CD14-positive monocyte (primary cell): ENCODE measurements at regions not wholly inside any gene's neighbourhood (a gene's known extent, or its start where the extent isn't known, plus 50 kb on each side); places are given as distances from the start of the nearest gene placed in this dataset.

ENCODE experiments used
- DNase-seq, 3 donors: peaks; one replicate each; pipeline ENCODE4 v3.0.0-alpha.2; 2011 to 2022
- H2AFZ ChIP-seq: 2 replicates; pipeline ENCODE4 v1.6.0; 2012; ENCODE audit warnings: mild to moderate bottlenecking, low read depth, low read length, inconsistent platforms; ENCODE audit not compliant: insufficient read depth, poor library complexity, severe bottlenecking
- H3K27ac ChIP-seq, 2 donors: 1 replicate in 1 of 2; 2 replicates in 1 of 2; pipeline ENCODE4 v1.5.1; 2012 to 2013; ENCODE audit warnings: low read length in 2 of 2, control low read depth in 1 of 2, inconsistent platforms in 1 of 2, low read depth in 1 of 2, mild to moderate bottlenecking in 1 of 2
- H3K27me3 ChIP-seq, 2 donors: one replicate each; pipeline versions ENCODE4 v1.6.0 to v1.6.1; 2011 to 2013; ENCODE audit warnings: low read length in 2 of 2; ENCODE audit not compliant: control insufficient read depth in 2 of 2, insufficient read depth in 2 of 2
- H3K36me3 ChIP-seq, 2 donors: replicated peaks in 1 of 2; 1 replicate in 1 of 2; 2 replicates in 1 of 2; pipeline versions ENCODE4 v1.5.1 to v1.6.1; 2012 to 2013; ENCODE audit warnings: low read length in 2 of 2, control low read depth in 1 of 2, inconsistent platforms in 1 of 2, mild to moderate bottlenecking in 1 of 2; ENCODE audit not compliant: insufficient read depth in 2 of 2, control insufficient read depth in 1 of 2
- H3K4me1 ChIP-seq, 2 donors: 1 replicate in 1 of 2; 2 replicates in 1 of 2; pipeline versions ENCODE4 v1.5.1 to v1.6.1; 2012 to 2013; ENCODE audit warnings: low read length in 2 of 2, control low read depth in 1 of 2, inconsistent platforms in 1 of 2, mild to moderate bottlenecking in 1 of 2, moderate library complexity in 1 of 2; ENCODE audit not compliant: insufficient read depth in 2 of 2, control insufficient read depth in 1 of 2
- H3K4me2 ChIP-seq: replicated peaks from 2 replicates; pipeline ENCODE3; 2012; ENCODE audit warnings: low read length, moderate library complexity, mild to moderate bottlenecking; ENCODE audit not compliant: poor library complexity, severe bottlenecking; ENCODE audit errors: extremely low read depth
- H3K4me3 ChIP-seq, 3 experiments: fragments of 200-600 bp in 1 of 3; sonication (generic) in 1 of 3; replicated peaks in 1 of 3; 1 replicate in 2 of 3; 2 replicates in 1 of 3; pipeline ENCODE4 v1.5.1; 2011 to 2013; ENCODE audit warnings: low read length in 3 of 3, mild to moderate bottlenecking in 3 of 3, control low read depth in 2 of 3, low read depth in 2 of 3, inconsistent platforms in 1 of 3, moderate library complexity in 1 of 3
- H3K79me2 ChIP-seq: 2 replicates; pipeline ENCODE4 v1.6.0; 2012; ENCODE audit warnings: mild to moderate bottlenecking, control low read depth, inconsistent platforms, low read length, moderate library complexity; ENCODE audit not compliant: insufficient read depth
- H3K9ac ChIP-seq: 2 replicates; pipeline ENCODE4 v1.6.0; 2017; ENCODE audit warnings: low read length, mild to moderate bottlenecking; ENCODE audit not compliant: insufficient read depth, poor library complexity, severe bottlenecking
- H3K9me3 ChIP-seq, 2 donors: replicated peaks in 1 of 2; 1 replicate in 1 of 2; 2 replicates in 1 of 2; pipeline versions ENCODE4 v1.5.1 to v1.6.1; 2012 to 2013; ENCODE audit warnings: low read length in 2 of 2, control low read depth in 1 of 2; ENCODE audit not compliant: control insufficient read depth in 1 of 2, insufficient read depth in 1 of 2
- H4K20me1 ChIP-seq: 2 replicates; pipeline ENCODE4 v1.6.0; 2012; ENCODE audit warnings: mild to moderate bottlenecking, low read length, control low read depth, moderate library complexity; ENCODE audit not compliant: insufficient read depth
- H3K27ac Mint-ChIP-seq, 7 donors: one replicate each; pipeline ENCODE4 v1.8.0; 2020; ENCODE audit warnings: mild to moderate bottlenecking in 7 of 7, mixed read lengths in 7 of 7, moderate library complexity in 6 of 7, inconsistent platforms in 2 of 7
- H3K27me3 Mint-ChIP-seq, 3 donors: one replicate each; pipeline ENCODE4 v1.8.0; 2021 to 2022; ENCODE audit warnings: low read depth in 3 of 3, mild to moderate bottlenecking in 3 of 3, mixed read lengths in 3 of 3, moderate library complexity in 3 of 3, inconsistent platforms in 1 of 3
- H3K36me3 Mint-ChIP-seq, 2 donors: one replicate each; pipeline ENCODE4 v1.8.0; 2020; ENCODE audit warnings: mixed read lengths in 2 of 2, inconsistent platforms in 1 of 2, mild to moderate bottlenecking in 1 of 2
- H3K4me1 Mint-ChIP-seq: one replicate; pipeline ENCODE4 v1.8.0; 2020; ENCODE audit warnings: mild to moderate bottlenecking, mixed read lengths
- H3K4me3 Mint-ChIP-seq, 2 donors: one replicate each; pipeline ENCODE4 v1.8.0; 2020; ENCODE audit warnings: mild to moderate bottlenecking in 2 of 2, mixed read lengths in 2 of 2, moderate library complexity in 1 of 2
- H3K9me3 Mint-ChIP-seq, 7 donors: one replicate each; pipeline ENCODE4 v1.8.0; 2020 to 2022; ENCODE audit warnings: mixed read lengths in 7 of 7, mild to moderate bottlenecking in 6 of 7, moderate library complexity in 6 of 7, inconsistent platforms in 2 of 7
- WGBS: methylation state at CpG from one replicate; pipeline ENCODE4 v1.1.5; 2013; ENCODE audit warnings: missing lambda C conversion rate; ENCODE audit not compliant: insufficient coverage; 5-methylcytosine and 5-hydroxymethylcytosine counted together
- intact Hi-C, 2 donors: fragments of 100-400 bp; cut with micrococcal nuclease; formaldehyde crosslinking; loops; one replicate each; pipeline versions ENCODE4 v1.15.0 to v1.15.1; 2023
- TF ChIP-seq, protein P1 (sequence below): fragments of 200-600 bp; IDR thresholded peaks from one replicate; pipeline ENCODE4 v1.8.0; 2022; ENCODE audit warnings: antibody characterized with exemption, mild to moderate bottlenecking

DNA sequence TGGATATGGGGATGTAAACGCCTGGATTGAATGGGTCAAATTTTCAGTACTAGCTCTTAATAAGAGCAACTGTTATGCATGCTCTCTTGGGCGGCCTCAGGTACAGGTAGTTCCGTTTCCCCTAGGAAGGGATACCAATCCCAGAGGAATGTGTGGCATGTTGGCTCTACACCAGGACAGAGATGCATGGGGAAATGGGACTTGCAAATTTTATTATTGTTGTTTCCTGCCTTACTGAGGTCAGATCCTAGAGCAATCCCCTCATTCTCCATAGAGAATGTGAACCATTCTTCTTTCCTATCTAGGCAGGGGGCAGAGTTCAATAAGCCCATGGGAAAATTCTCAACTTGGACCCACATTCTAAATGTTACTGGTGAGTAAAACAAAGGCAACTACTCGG is 361.8 kb upstream of the FGF16 start:
- TF ChIP-seq, protein P1, sequence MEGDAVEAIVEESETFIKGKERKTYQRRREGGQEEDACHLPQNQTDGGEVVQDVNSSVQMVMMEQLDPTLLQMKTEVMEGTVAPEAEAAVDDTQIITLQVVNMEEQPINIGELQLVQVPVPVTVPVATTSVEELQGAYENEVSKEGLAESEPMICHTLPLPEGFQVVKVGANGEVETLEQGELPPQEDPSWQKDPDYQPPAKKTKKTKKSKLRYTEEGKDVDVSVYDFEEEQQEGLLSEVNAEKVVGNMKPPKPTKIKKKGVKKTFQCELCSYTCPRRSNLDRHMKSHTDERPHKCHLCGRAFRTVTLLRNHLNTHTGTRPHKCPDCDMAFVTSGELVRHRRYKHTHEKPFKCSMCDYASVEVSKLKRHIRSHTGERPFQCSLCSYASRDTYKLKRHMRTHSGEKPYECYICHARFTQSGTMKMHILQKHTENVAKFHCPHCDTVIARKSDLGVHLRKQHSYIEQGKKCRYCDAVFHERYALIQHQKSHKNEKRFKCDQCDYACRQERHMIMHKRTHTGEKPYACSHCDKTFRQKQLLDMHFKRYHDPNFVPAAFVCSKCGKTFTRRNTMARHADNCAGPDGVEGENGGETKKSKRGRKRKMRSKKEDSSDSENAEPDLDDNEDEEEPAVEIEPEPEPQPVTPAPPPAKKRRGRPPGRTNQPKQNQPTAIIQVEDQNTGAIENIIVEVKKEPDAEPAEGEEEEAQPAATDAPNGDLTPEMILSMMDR, result no peak
- Mint-ChIP-seq H3K4me1 (no peaks in the 10 kb centered on the region), H3K36me3 (no peaks in the 10 kb centered on the region), H3K9me3 (peaks cover 6 to 30% (median 15%) of the 10 kb centered on the region in 7 donors), H3K27me3 (no peaks in the 10 kb centered on the region), H3K27ac (no peak overlapping the region), H3K4me3 (no peak overlapping the region)
- no peaks in the 10 kb centered on the region for H3K79me2 ChIP-seq
- H3K9me3 ChIP-seq, result peaks cover 17 to 18% of the 10 kb centered on the region in 2 donors
- H3K4me2 ChIP-seq, result no peak overlapping the region
- no peak overlapping the region for H2AFZ ChIP-seq
- no peak for DNase-seq
- no peaks in the 10 kb centered on the region for H3K4me1 ChIP-seq
- no peaks in the 10 kb centered on the region for H3K36me3 ChIP-seq
- no peak overlapping the region for H3K9ac ChIP-seq
- 80% methylated on average over 1 of the region's 4 CpGs for WGBS
- no peaks in the 10 kb centered on the region for H3K27me3 ChIP-seq
- no peak overlapping the region for H3K4me3 ChIP-seq
- H4K20me1 ChIP-seq, result no peaks in the 10 kb centered on the region
- intact Hi-C loops, result no loop called here
- H3K27ac ChIP-seq, result no peak overlapping the region

DNA sequence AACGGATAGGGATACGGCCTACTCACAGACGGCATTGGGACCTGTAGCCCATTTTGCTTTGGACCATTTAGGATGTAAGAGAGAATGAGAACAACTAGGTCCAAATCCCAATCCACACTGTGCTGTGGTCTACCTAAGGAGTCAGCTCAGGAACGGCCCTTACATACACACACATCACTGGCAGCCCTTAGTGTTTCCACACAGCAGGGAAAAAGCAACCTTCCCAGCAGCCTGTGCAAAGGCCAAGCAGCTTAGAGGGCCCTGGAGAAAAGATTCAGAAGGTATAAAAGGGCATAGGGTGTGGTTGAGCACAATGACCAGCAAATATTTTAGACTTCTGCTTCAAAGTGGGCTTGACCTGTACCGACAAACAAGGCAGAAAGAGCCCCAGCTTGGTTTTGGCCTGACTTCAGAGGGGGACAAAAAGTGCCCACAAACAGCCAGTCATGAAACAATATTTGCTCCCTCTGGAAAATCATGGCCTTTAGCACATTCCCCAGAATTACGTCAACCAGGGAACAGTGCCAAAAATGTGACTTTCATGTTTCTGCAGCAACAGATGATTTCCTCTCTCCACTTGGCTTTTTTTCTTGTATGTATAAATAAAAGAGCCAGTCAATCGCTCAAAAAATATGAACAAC is 359.5 kb upstream of the FGF16 start:
- TF ChIP-seq, protein P1, result no peak

More for the DNA sequence above, 359.5 kb upstream of the FGF16 start:
- Histone ChIP-seq H3K9ac (no peak overlapping the region), H3K27me3 (no peaks in the 10 kb centered on the region), H3K9me3 (peaks cover 4 to 7% of the 10 kb centered on the region in 2 donors), H3K4me1 (no peaks in the 10 kb centered on the region), H3K27ac (no peak overlapping the region), H3K79me2 (no peaks in the 10 kb centered on the region), H4K20me1 (no peaks in the 10 kb centered on the region), H3K4me3 (no peak overlapping the region), H2AFZ (no peak overlapping the region), H3K4me2 (no peak overlapping the region), H3K36me3 (no peaks in the 10 kb centered on the region)
- peaks cover 2 to 15% (median 5%) of the 10 kb centered on the region in 7 donors for H3K9me3 Mint-ChIP-seq
- no peak overlapping the region for H3K4me3 Mint-ChIP-seq
- no peaks in the 10 kb centered on the region for H3K4me1 Mint-ChIP-seq
- intact Hi-C loops, result no loop called here
- no peaks in the 10 kb centered on the region for H3K27me3 Mint-ChIP-seq
- no peak overlapping the region for H3K27ac Mint-ChIP-seq
- no peak for DNase-seq
- H3K36me3 Mint-ChIP-seq, result no peaks in the 10 kb centered on the region
- WGBS, result no CpG with 5 or more reads among the region's 7 CpGs
